Mucosa of stomach (tissue), 1 donor: ENCODE measurements at regions not wholly inside any gene's neighbourhood (a gene's known extent, or its start where the extent isn't known, plus 50 kb on each side); places are given as distances from the start of the nearest gene placed in this dataset.

Experiments used
- H3K27me3 ChIP-seq: one replicate; pipeline ENCODE4 v1.7.0; 2013; ENCODE audit warnings: mild to moderate bottlenecking, low read length; ENCODE audit not compliant: control insufficient read depth, insufficient read depth
- H3K36me3 ChIP-seq: one replicate; pipeline ENCODE4 v1.7.0; 2013; ENCODE audit warnings: low read length; ENCODE audit not compliant: control insufficient read depth, insufficient read depth
- H3K4me1 ChIP-seq: one replicate; pipeline ENCODE4 v1.7.0; 2013; ENCODE audit warnings: mild to moderate bottlenecking, low read length; ENCODE audit not compliant: control insufficient read depth, insufficient read depth
- H3K4me3 ChIP-seq: one replicate; pipeline ENCODE4 v1.7.0; 2013; ENCODE audit warnings: low read length
- H3K9ac ChIP-seq: one replicate; pipeline ENCODE4 v1.7.0; 2013; ENCODE audit warnings: mild to moderate bottlenecking, low read length, moderate library complexity
- H3K9me3 ChIP-seq: one replicate; pipeline ENCODE4 v1.7.0; 2013; ENCODE audit warnings: mild to moderate bottlenecking, low read length, moderate library complexity; ENCODE audit not compliant: control insufficient read depth
- donor health status: Pancreatic carcinoma.

DNA sequence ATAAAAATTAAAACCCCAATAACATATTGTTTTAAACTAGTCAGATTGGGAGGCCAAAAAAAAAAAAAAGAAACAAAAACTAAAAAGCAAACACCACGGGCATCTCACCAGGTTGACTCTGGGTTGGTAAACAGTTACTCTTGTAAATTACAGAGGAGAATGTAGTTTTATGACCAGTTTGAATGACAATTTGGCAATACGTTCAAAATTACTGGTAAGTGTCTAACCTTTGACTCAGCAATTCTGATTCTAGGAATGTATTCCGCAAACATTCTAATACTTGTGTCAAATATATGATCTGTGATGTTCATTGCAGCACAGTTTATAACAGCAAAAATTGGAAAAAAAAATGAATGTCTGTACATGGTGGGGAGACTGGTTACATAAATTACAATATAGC lies 1376.0 kb downstream of the TBC1D22A start:
- Histone ChIP-seq H3K9ac (no peak overlapping the region), H3K27me3 (no peaks in the 10 kb centered on the region), H3K4me1 (no peaks in the 10 kb centered on the region), H3K36me3 (no peaks in the 10 kb centered on the region), H3K4me3 (no peak overlapping the region), H3K9me3 (no peaks in the 10 kb centered on the region)

DNA sequence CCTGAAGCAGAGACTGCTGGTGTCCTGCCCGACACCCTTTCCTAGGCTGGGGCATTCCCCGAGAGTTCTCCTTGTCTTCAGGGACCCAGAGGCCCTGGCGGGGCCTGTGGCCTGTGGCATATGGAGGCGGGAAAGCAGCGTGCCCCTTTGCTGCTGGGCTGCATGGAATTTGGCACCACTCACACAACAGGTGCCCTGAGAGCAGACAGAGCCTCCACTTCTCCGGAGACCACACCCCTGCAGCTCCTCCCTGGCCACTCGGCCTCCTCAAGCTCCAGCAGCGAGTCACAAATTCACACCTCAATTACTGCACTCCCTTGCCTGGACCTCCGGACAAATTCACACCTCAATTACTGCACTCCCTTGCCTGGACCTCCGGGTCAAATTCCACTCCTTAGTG lies 1375.2 kb downstream of the TBC1D22A start:
- no peak overlapping the region for H3K4me3 ChIP-seq
- no peak overlapping the region for H3K9ac ChIP-seq
- H3K36me3 ChIP-seq: no peaks in the 10 kb centered on the region
- no peaks in the 10 kb centered on the region for H3K9me3 ChIP-seq
- H3K27me3 ChIP-seq: no peaks in the 10 kb centered on the region
- H3K4me1 ChIP-seq: no peaks in the 10 kb centered on the region

DNA sequence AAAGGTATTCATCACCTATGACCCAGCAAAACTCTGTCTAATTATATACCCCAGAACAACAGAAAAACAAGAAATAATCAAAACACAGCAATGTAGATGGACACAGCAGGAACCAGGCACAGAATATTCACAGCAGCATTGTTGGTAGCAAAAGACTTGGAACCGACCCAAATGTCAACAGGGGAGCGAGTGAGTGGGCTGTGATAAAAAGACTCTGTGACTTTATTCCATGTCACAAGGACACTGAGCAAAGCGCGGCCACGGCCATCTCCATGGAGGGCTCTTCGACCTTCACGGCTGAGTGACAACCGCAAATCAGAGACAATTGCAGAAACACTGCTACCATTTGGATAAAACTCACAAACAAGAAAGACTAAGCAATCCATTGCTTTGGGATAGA lies 1373.1 kb downstream of the TBC1D22A start:
- Histone ChIP-seq H3K9me3 (no peaks in the 10 kb centered on the region), H3K36me3 (no peaks in the 10 kb centered on the region), H3K4me3 (no peak overlapping the region), H3K9ac (no peak overlapping the region), H3K4me1 (no peaks in the 10 kb centered on the region), H3K27me3 (no peaks in the 10 kb centered on the region)

DNA sequence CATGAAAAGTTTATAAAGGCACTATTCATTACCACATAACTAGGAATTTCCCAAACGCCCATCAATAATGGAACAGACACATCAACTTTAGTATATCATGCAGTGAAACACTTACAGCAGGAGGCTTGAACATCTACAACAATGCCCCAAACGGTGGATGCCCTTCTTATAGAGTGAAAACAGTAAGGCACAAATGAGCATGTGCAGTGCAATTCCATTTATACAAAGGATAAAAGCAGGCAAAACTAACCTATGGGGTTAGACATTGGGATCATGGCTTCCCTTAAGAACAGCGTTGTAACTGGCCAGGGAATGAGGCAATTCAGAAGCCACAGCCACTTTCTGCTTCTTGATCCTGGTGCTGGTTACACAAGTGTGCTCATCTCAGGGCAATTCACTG lies 1363.0 kb downstream of the TBC1D22A start:
- Histone ChIP-seq H3K4me3 (no peak overlapping the region), H3K9ac (no peak overlapping the region), H3K36me3 (no peaks in the 10 kb centered on the region), H3K4me1 (no peaks in the 10 kb centered on the region), H3K9me3 (no peaks in the 10 kb centered on the region), H3K27me3 (no peaks in the 10 kb centered on the region)

DNA sequence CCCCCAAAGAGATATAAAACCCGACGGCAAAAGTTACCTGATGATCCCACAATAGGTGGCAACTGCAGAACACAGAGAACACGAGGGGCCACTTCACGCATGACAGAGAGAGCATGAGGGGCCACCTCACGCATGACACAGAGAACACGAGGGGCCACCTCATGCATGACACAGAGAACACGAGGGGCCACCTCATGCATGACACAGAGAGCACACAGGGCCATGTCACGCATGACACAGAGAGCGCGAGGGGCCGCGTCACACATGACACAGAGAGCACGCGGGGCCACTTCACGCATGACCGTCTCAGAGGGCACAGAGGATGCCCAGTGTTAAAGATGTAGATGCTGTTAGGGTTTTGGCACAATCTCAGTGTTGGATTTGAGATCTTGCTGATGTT lies 1359.5 kb downstream of the TBC1D22A start:
- H3K4me3 ChIP-seq: no peak overlapping the region
- H3K36me3 ChIP-seq: no peaks in the 10 kb centered on the region
- H3K4me1 ChIP-seq: no peaks in the 10 kb centered on the region
- no peak overlapping the region for H3K9ac ChIP-seq
- no peaks in the 10 kb centered on the region for H3K9me3 ChIP-seq
- no peaks in the 10 kb centered on the region for H3K27me3 ChIP-seq

DNA sequence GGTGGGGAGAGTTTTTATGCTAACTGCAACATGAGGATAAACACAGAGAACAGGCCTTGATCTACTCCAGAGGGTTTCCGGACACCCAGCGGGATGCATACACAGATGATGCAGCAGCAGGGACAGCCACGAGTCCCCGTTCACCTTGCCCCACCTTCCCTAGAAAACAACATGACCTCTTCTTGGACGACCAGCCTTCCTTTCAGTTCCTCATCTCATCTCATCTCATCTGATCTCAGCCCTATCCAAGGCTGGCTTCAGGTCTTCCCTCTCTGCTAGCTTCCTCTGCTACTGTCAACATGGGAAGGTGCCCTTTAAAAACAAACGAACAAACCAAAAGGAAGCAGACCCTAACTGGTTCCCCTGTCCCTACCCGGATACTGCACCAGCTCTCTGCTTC lies 1356.2 kb downstream of the TBC1D22A start:
- Histone ChIP-seq H3K4me1 (no peaks in the 10 kb centered on the region), H3K36me3 (no peaks in the 10 kb centered on the region), H3K4me3 (no peak overlapping the region), H3K9me3 (no peaks in the 10 kb centered on the region), H3K9ac (no peak overlapping the region), H3K27me3 (no peaks in the 10 kb centered on the region)

DNA sequence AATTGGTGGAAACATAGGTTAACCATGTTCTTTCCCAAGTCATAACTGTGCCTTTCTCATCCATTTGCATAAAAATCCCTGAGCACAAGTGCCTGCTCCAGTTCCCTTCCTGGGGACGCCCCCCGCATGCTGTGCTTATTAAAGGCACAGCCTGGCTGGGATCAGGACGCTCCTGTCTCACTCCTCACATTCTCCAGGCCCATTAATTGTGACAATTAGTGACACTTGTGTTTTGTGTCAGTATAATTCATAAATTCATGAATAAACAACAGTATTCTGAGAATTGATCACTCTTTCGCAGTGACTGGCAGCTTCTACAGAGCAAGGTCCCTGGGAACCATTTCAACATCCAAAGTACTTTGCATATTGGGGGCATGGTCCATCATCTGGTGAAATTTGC lies 1354.4 kb downstream of the TBC1D22A start:
- no peaks in the 10 kb centered on the region for H3K4me1 ChIP-seq
- no peaks in the 10 kb centered on the region for H3K9me3 ChIP-seq
- no peaks in the 10 kb centered on the region for H3K27me3 ChIP-seq
- H3K9ac ChIP-seq: no peak overlapping the region
- H3K4me3 ChIP-seq: no peak overlapping the region
- no peaks in the 10 kb centered on the region for H3K36me3 ChIP-seq

DNA sequence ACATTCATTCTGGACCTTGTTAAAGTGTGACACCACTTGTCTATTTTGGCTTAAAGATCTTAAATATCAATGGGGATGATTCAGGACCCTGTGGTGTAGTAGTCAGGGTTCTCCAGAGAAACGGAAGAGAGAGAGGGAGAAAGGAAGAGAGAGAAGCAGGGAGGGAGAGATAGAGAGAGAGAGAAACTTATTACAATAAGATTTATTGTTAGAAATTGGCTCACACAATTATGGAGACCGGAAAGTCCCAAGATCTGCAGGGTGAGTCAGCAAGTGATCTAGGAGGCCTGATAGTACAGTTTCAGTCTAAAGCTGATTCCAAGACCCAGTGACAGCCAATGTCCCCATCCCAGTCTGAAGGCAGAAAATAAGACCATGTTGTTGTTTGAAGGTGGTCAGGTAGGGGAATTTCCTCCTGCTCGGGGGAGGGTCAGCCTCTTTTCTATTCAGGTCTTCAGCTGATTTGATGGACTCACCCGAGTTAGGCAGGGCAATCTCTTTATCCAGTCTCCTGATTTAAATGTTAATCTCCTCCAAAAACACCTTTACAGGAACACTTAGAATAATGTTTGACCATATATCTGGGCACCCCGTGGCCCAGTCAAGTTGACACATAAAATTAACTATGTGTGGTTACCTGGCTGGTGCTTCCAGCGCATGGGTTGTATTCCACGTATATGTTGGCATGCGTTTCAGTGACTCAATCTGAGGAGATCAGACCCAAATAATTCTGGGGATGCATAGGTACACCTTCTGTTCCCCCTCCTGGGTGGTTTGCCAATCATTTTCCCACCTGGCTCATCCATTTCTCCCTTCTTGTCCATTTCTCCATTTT lies 1350.5 kb downstream of the TBC1D22A start:
- Histone ChIP-seq H3K36me3 (no peaks in the 10 kb centered on the region), H3K4me3 (no peak overlapping the region), H3K4me1 (no peaks in the 10 kb centered on the region), H3K27me3 (no peaks in the 10 kb centered on the region), H3K9ac (no peak overlapping the region), H3K9me3 (no peaks in the 10 kb centered on the region)

DNA sequence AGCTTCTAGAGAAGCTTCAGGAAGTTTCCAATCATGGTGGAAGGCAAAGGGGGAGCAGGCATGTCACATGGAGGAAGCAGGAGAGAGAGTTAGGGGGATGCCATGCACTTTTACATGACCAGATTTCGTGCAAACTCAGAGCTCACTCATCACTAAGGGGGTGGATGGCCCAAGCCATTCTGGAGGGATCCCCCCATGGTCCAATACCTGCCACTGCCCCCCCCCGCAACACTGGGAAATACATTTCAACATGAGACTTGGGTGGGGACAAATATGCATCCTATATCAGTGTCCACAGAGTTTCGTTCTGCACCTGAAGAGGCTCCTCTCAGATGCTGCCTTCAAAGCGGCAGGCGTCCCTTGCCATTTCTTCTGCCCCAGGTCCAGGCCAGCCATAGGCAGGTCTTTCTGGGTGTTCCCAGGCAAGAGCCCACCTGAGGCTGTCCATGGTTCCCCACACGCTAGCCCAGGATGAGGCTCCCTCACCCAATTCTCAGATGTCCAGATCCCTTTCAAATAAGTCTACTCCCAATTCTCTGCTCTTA lies 1344.3 kb downstream of the TBC1D22A start:
- Histone ChIP-seq H3K4me3 (no peak overlapping the region), H3K9ac (no peak overlapping the region), H3K36me3 (no peaks in the 10 kb centered on the region), H3K4me1 (no peaks in the 10 kb centered on the region), H3K27me3 (no peaks in the 10 kb centered on the region), H3K9me3 (no peaks in the 10 kb centered on the region)

DNA sequence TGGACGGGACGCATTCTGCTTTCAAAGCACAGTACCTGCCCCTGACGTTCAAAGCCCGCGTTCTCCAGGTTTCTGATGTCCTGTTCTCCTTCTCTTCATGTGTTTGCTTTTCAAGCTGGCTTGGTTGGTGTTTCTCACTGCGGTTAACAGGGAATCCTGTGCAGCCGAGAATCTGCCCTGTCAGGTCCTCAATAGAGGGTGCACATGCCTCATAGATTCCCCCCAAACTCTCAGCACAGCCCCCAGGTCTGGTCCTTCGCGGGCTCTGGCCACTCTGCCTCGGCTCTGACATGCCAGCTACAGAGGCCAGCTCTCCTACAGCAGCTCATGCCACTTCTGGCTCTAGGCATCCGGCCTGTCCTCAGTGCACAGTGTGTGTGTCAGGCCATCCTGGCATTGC lies 1343.8 kb downstream of the TBC1D22A start:
- no peaks in the 10 kb centered on the region for H3K9me3 ChIP-seq
- no peak overlapping the region for H3K4me3 ChIP-seq
- no peaks in the 10 kb centered on the region for H3K4me1 ChIP-seq
- H3K9ac ChIP-seq: no peak overlapping the region
- H3K36me3 ChIP-seq: no peaks in the 10 kb centered on the region
- H3K27me3 ChIP-seq: no peaks in the 10 kb centered on the region

DNA sequence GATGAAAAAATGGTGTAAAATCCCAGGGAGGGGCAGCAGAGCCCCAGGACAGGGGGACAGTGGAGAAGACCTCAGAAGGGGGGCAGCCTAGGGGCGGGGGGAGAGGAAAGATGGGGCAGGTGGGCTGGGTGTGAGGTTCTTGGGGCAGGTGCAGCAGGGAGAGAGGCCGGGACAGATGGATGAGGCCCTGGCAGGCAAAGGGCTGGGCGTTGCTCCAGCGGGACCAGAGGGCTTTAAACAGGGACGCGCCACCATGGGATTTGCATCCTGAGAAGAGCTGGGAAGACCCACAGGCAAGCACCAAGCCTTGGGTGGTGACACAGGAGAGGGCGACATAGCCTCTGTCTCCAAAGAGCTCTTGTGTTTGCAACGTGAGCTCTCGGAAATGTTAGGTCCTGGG lies 1342.8 kb downstream of the TBC1D22A start:
- no peaks in the 10 kb centered on the region for H3K36me3 ChIP-seq
- no peaks in the 10 kb centered on the region for H3K27me3 ChIP-seq
- no peaks in the 10 kb centered on the region for H3K9me3 ChIP-seq
- H3K9ac ChIP-seq: no peak overlapping the region
- H3K4me1 ChIP-seq: no peaks in the 10 kb centered on the region
- no peak overlapping the region for H3K4me3 ChIP-seq

DNA sequence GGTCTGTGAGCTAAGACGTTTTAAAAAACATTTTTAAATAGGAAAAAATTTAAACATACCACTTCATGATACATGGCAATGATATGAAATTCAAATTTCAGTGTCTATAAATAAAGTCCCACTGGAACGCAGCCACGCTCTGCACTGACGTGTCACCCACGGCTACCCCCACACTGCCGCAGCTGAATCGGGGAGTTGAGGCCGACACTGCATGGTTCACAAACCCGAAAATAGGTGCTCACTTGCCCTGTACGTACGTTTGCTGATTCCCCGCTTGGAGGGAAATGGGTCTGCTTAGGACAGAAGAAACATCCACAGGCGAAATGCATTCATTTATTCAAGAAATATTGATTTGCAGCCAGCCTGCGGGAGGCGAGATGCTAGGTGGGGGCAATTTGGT lies 1342.3 kb downstream of the TBC1D22A start:
- no peak overlapping the region for H3K4me3 ChIP-seq
- no peak overlapping the region for H3K9ac ChIP-seq
- no peaks in the 10 kb centered on the region for H3K9me3 ChIP-seq
- H3K27me3 ChIP-seq: no peaks in the 10 kb centered on the region
- H3K4me1 ChIP-seq: no peaks in the 10 kb centered on the region
- no peaks in the 10 kb centered on the region for H3K36me3 ChIP-seq
